DOHH2 (cell line): ENCODE measurements at regions not wholly inside any gene's neighbourhood (a gene's known extent, or its start where the extent isn't known, plus 50 kb on each side); places are given as distances from the start of the nearest gene placed in this dataset.

Experiments used
- H3F3A ChIP-seq: fragments of 200-600 bp; sonication (generic), shearing (Covaris generic); 2 replicates; pipeline ENCODE4 v1.6.0; 2016; ENCODE audit warnings: antibody characterized with exemption, mild to moderate bottlenecking; ENCODE audit not compliant: control insufficient read depth, insufficient read depth
- H3K27ac ChIP-seq: fragments of 200-600 bp; sonication (generic); 2 replicates; pipeline ENCODE4 v1.5.1; 2014; ENCODE audit warnings: low read depth, mild to moderate bottlenecking, low read length, moderate library complexity
- H3K27me3 ChIP-seq: fragments of 200-600 bp; sonication (generic); 2 replicates; pipeline ENCODE4 v1.6.1; 2014; ENCODE audit warnings: mild to moderate bottlenecking, low read length, mixed read lengths; ENCODE audit not compliant: control insufficient read depth
- H3K36me3 ChIP-seq: fragments of 200-600 bp; sonication (generic); 2 replicates; pipeline ENCODE4 v1.6.1; 2014; ENCODE audit warnings: mild to moderate bottlenecking, low read length, moderate library complexity, mixed read lengths; ENCODE audit not compliant: control insufficient read depth
- H3K4me1 ChIP-seq: fragments of 200-600 bp; sonication (generic); 2 replicates; pipeline ENCODE4 v1.6.1; 2014; ENCODE audit warnings: mild to moderate bottlenecking, low read length, mixed read lengths; ENCODE audit not compliant: control insufficient read depth
- H3K4me2 ChIP-seq: fragments of 200-600 bp; sonication (generic); 2 replicates; pipeline ENCODE4 v1.6.0; 2014; ENCODE audit warnings: mild to moderate bottlenecking, low read length, moderate library complexity
- H3K4me3 ChIP-seq: fragments of 200-600 bp; sonication (generic); 2 replicates; pipeline ENCODE4 v1.5.1; 2014; ENCODE audit warnings: mild to moderate bottlenecking, low read length, mixed read lengths
- H3K79me2 ChIP-seq: fragments of 200-600 bp; sonication (generic); 2 replicates; pipeline ENCODE4 v1.6.1; 2014; ENCODE audit warnings: mild to moderate bottlenecking, low read length, mixed read lengths; ENCODE audit not compliant: control insufficient read depth
- H3K9me2 ChIP-seq: fragments of 200-600 bp; sonication (generic); replicated peaks from 2 replicates; pipeline ENCODE4 v1.6.1; 2014; ENCODE audit warnings: mild to moderate bottlenecking, low read length, mixed read lengths; ENCODE audit not compliant: control insufficient read depth
- H3K9me3 ChIP-seq: fragments of 200-600 bp; sonication (generic); 2 replicates; pipeline ENCODE4 v1.6.1; 2014; ENCODE audit warnings: antibody characterized with exemption, low read length, mixed read lengths; ENCODE audit not compliant: control insufficient read depth, insufficient read depth
- H4K20me1 ChIP-seq: fragments of 200-600 bp; sonication (generic); 2 replicates; pipeline ENCODE4 v1.6.0; 2014; ENCODE audit warnings: low read depth, mild to moderate bottlenecking, antibody characterized with exemption, low read length, moderate library complexity; ENCODE audit not compliant: control insufficient read depth, insufficient read depth
- EZH2phosphoT487 ChIP-seq: fragments of 200-600 bp; sonication (generic); IDR thresholded peaks from 2 replicates; pipeline ENCODE4 v1.6.1; 2017; ENCODE audit warnings: borderline replicate concordance, mild to moderate bottlenecking, antibody characterized with exemption, low read length, moderate library complexity, mixed read lengths
- TF ChIP-seq, protein P1 (sequence below): fragments of 200-600 bp; sonication (generic); IDR thresholded peaks from one replicate; pipeline ENCODE4 v1.5.1; 2014; ENCODE audit warnings: antibody characterized with exemption, mild to moderate bottlenecking, low read depth, low read length; ENCODE audit not compliant: poor library complexity, severe bottlenecking

DNA sequence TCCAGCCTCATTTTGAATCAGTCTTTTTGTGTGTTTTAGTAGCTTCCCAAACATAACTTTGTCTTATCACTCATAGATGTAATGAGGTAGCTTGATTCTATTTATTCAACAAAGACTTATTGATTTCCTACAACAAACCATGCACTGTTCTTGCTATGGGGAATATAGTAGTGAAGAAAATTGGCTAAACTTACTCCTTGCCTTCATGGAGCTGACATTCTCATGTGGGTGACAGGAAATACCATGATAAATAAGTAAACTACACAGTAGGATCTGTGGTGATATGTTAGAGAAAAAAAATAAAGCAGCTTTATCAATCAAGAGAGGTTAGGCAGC lies 255.7 kb upstream of the TNC start:
- Histone ChIP-seq H3K4me2 (no peak overlapping the region), H3K27ac (no peak overlapping the region), H3K27me3 (no peaks in the 10 kb centered on the region), H4K20me1 (no peaks in the 10 kb centered on the region), H3K4me1 (no peaks in the 10 kb centered on the region), H3K9me2 (no peaks in the 10 kb centered on the region), H3K36me3 (no peaks in the 10 kb centered on the region), H3K9me3 (no peaks in the 10 kb centered on the region), H3K4me3 (no peak overlapping the region), H3K79me2 (no peaks in the 10 kb centered on the region), H3F3A (no peaks in the 10 kb centered on the region)
- TF ChIP-seq EZH2phosphoT487: no peak
- TF ChIP-seq, protein P1, sequence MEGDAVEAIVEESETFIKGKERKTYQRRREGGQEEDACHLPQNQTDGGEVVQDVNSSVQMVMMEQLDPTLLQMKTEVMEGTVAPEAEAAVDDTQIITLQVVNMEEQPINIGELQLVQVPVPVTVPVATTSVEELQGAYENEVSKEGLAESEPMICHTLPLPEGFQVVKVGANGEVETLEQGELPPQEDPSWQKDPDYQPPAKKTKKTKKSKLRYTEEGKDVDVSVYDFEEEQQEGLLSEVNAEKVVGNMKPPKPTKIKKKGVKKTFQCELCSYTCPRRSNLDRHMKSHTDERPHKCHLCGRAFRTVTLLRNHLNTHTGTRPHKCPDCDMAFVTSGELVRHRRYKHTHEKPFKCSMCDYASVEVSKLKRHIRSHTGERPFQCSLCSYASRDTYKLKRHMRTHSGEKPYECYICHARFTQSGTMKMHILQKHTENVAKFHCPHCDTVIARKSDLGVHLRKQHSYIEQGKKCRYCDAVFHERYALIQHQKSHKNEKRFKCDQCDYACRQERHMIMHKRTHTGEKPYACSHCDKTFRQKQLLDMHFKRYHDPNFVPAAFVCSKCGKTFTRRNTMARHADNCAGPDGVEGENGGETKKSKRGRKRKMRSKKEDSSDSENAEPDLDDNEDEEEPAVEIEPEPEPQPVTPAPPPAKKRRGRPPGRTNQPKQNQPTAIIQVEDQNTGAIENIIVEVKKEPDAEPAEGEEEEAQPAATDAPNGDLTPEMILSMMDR: no peak

DNA sequence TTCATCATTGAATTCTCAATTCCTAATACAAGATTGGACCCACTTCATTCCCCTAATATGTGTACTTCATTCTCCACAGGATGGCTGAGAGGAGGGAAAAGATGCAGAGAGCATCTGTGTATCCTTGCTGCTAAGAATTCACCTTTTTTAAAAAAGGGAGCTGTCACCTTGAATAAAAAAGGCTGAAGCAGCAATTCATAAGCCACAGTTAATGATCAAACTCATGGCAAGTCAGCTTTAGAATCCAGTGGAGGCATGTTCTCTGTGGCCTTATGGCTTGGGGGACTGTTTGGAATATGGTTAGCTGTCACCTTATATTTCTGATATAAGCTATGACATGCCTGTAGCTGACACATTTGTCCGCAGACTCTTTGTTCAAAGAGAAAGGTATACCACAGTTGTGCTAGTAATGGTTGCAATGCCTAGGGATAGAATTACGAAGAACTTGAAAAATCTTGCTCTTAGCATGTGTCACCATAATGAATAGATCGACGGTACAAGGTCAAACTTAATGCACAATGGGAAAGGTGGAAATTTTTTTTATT lies 256.8 kb upstream of the TNC start:
- Histone ChIP-seq H3K4me3 (no peak overlapping the region), H3K36me3 (no peaks in the 10 kb centered on the region), H3K4me1 (no peaks in the 10 kb centered on the region), H3K9me3 (no peaks in the 10 kb centered on the region), H3K4me2 (no peak overlapping the region), H3K79me2 (no peaks in the 10 kb centered on the region), H3K27ac (no peak overlapping the region), H4K20me1 (no peaks in the 10 kb centered on the region), H3F3A (no peaks in the 10 kb centered on the region), H3K27me3 (no peaks in the 10 kb centered on the region), H3K9me2 (no peaks in the 10 kb centered on the region)
- TF ChIP-seq, protein P1: no peak
- TF ChIP-seq EZH2phosphoT487: no peak

DNA sequence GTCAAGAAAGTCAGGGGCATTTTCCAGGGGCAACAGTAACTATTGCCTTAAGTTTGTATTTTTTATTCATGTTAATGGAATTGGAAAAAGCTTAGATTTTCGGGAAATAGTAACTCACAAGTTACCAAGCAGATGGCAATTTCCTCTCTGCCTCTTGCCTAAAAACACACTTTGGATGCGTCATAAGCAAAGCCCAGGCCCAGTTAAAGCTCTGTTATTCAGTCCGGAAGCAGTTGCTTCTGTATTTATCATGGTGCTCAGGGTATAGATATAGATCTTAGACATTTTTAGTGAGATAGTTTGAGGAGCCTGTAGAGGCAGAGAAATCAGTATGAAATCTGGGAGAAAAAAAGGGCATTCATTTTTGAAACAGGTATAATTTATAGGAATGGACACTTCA lies 260.3 kb upstream of the TNC start:
- TF ChIP-seq EZH2phosphoT487: no peak
- TF ChIP-seq, protein P1: no peak
- Histone ChIP-seq H3F3A (no peaks in the 10 kb centered on the region), H3K4me3 (no peak overlapping the region), H3K4me2 (no peak overlapping the region), H3K4me1 (no peaks in the 10 kb centered on the region), H3K27ac (no peak overlapping the region), H3K9me2 (no peaks in the 10 kb centered on the region), H3K79me2 (no peaks in the 10 kb centered on the region), H4K20me1 (no peaks in the 10 kb centered on the region), H3K27me3 (no peaks in the 10 kb centered on the region), H3K9me3 (no peaks in the 10 kb centered on the region), H3K36me3 (no peaks in the 10 kb centered on the region)

DNA sequence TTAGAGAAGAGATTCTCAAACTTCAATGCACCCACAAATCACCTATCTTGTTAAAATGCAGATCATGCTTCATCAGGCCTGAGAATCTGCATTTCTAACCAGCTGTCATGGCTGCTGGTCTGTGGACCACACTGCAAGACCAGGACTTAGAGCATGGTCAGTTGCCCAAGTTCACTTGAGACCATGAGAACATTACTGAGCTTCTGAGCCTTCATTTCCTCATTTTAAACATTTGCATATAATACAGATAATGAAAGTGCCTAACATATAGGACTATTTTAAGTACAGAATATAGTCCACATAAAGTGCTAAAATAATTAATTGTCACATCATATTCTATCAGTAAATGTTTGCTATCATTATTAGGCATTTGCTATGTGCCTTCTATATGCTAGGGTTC lies 260.8 kb upstream of the TNC start:
- no peaks in the 10 kb centered on the region for H3K9me3 ChIP-seq
- TF ChIP-seq, protein P1: no peak
- no peak for TF ChIP-seq EZH2phosphoT487

More for the DNA sequence above, 260.8 kb upstream of the TNC start:
- H3K4me1 ChIP-seq: no peaks in the 10 kb centered on the region
- no peaks in the 10 kb centered on the region for H3K27me3 ChIP-seq
- H3K36me3 ChIP-seq: no peaks in the 10 kb centered on the region
- no peaks in the 10 kb centered on the region for H4K20me1 ChIP-seq
- no peaks in the 10 kb centered on the region for H3K79me2 ChIP-seq
- H3K27ac ChIP-seq: no peak overlapping the region
- H3K4me2 ChIP-seq: no peak overlapping the region
- no peaks in the 10 kb centered on the region for H3K9me2 ChIP-seq
- H3F3A ChIP-seq: no peaks in the 10 kb centered on the region
- H3K4me3 ChIP-seq: no peak overlapping the region
